Pancreas (tissue), 10 donors: ENCODE measurements at regions not wholly inside any gene's neighbourhood (a gene's known extent, or its start where the extent isn't known, plus 50 kb on each side); places are given as distances from the start of the nearest gene placed in this dataset.
"Not testable (repeated sequence)": the region's sequence is repeated elsewhere in the genome, so short reads cannot be mapped to it uniquely, and the experiment has no call there.

Experiments
- ATAC-seq, 4 donors: fragments of 200-7000 bp; cut with Tn5 transposase; one replicate each; pipeline versions ENCODE4 v1.8.0 to v1.9.1; 2020; ENCODE audit warnings: mild to moderate bottlenecking in 4 of 4, moderate library complexity in 4 of 4
- DNase-seq, 6 donors: peaks; one replicate each; pipeline ENCODE4 v3.0.0-alpha.2; 2020
- FAIRE-seq: peaks from 2 replicates; lab custom pipeline; 2012; peaks lifted over from hg19 to GRCh38; lab: Jason Lieb, UNC
- H3K27ac ChIP-seq, 4 donors: fragments of 200-600 bp; sonication (generic); 1 replicate in 3 of 4; 2 replicates in 1 of 4; pipeline versions ENCODE4 v1.5.0 to v1.8.0; 2020
- H3K27me3 ChIP-seq, 4 donors: fragments of 200-600 bp; one replicate each; pipeline ENCODE4 v1.8.0; 2021
- H3K36me3 ChIP-seq, 3 donors: fragments of 200-600 bp; sonication (generic) in 1 of 3; one replicate each; pipeline versions ENCODE4 v1.5.0 to v1.8.0; 2020 to 2021
- H3K4me1 ChIP-seq, 3 donors: fragments of 200-600 bp; one replicate each; pipeline ENCODE4 v1.8.0; 2021
- H3K4me3 ChIP-seq, 4 donors: fragments of 200-600 bp; sonication (generic) in 2 of 4; one replicate each; pipeline versions ENCODE4 v1.5.0 to v1.8.0; 2020 to 2021
- H3K9me3 ChIP-seq, 4 donors: fragments of 200-600 bp; one replicate each; pipeline ENCODE4 v1.8.0; 2021
- CTCF ChIP-seq, 4 donors: fragments of 200-600 bp; sonication (generic) in 3 of 4; IDR thresholded peaks; one replicate each; pipeline versions ENCODE4 v1.5.0 to v1.8.0; 2021; ENCODE audit warnings: antibody characterized with exemption in 4 of 4
- WGBS, 2 donors: extraction: QIAGEN DNeasy Blood & Tissue Kit; methylation state at CpG; one replicate each; pipeline ENCODE4 v1.1.7; 2013; 5-methylcytosine and 5-hydroxymethylcytosine counted together
- intact Hi-C, 3 donors: fragments of 100-400 bp; cut with DNase I; formaldehyde crosslinking; loops; one replicate each; pipeline versions ENCODE4 v1.11.1 to v1.14.2; 2022
- donor health status: healthy with polysubstance abuse.
- donor health status: DM: no; HTN: no; CAD: no; lungs with moderate emphysema.
- donor health status: DM: no; HTN: no; CAD: no.
- donor health status: control.
- donor health status: control.
- donor health status: Bipolar disorder and iron deficiency.
- donor health status: DM: yes; HTN: yes; CAD: no.
- donor health status: DM: no; HTN: no; CAD: no.
- donor health status: DM: no; HTN: no; CAD: no.
- donor health status: DM: yes; HTN: yes; CAD: no.

- ATAC-seq (peak in 2 of 4 donors; percentile 18 to 51), FAIRE-seq (no peak), DNase-seq (no peak)
- no peak for TF ChIP-seq CTCF (IDR thresholded peaks at IDR 0.05)
- no peaks in the 10 kb centered on the region for H3K27me3 ChIP-seq
- no peak overlapping the region for H3K27ac ChIP-seq
- no peaks in the 10 kb centered on the region for H3K36me3 ChIP-seq
- no peaks in the 10 kb centered on the region for H3K9me3 ChIP-seq
- H3K4me1 ChIP-seq, result no peaks in the 10 kb centered on the region
- H3K4me3 ChIP-seq, result no peak overlapping the region
- intact Hi-C loops, result no loop called here
Measured at GRCh38 chr5:91293131-91293530, 90.0 kb downstream of the ARRDC3 start.

GRCh38 chr5:91291628-91292569 is 91.2 kb downstream of the ARRDC3 start:
- Histone ChIP-seq H3K9me3 (no peaks in the 10 kb centered on the region), H3K27me3 (no peaks in the 10 kb centered on the region), H3K4me3 (no peak overlapping the region), H3K36me3 (no peaks in the 10 kb centered on the region), H3K27ac (no peak overlapping the region), H3K4me1 (no peaks in the 10 kb centered on the region)
- FAIRE-seq, result no peak
- ATAC-seq, result no peak
- no peak for TF ChIP-seq CTCF (IDR thresholded peaks at IDR 0.05)
- WGBS, 2 donors, result 77 to 84% methylated on average over 4 of the region's 4 CpGs
- intact Hi-C loops, result no loop called here
- no peak for DNase-seq

- FAIRE-seq (peak; percentile 66), DNase-seq (no peak), ATAC-seq (peak in 1 of 4 donors; percentile 26)
- Histone ChIP-seq H3K27me3 (no peaks in the 10 kb centered on the region), H3K9me3 (no peaks in the 10 kb centered on the region), H3K27ac (no peak overlapping the region), H3K36me3 (no peaks in the 10 kb centered on the region), H3K4me3 (no peak overlapping the region), H3K4me1 (peaks cover 0 to 5% (median 0%) of the 10 kb centered on the region in 3 donors)
- WGBS, 2 donors, result 73 to 74% methylated on average over 3 of the region's 3 CpGs
- TF ChIP-seq CTCF (IDR thresholded peaks at IDR 0.05), result no peak
- intact Hi-C loops, result loop anchor here in 1 of 3 donors (10.0 kb wide), 1 partner anchor 66 kb away; no protein-coding TSS in a partner anchor
Measured at GRCh38 chr5:91288118-91288916, 94.8 kb downstream of the ARRDC3 start.

GRCh38 chr5:91285062-91285461 is 98.1 kb downstream of the ARRDC3 start:
- not testable (repeated sequence) for ATAC-seq, DNase-seq
- intact Hi-C loops, result loop anchor here in 1 of 3 donors (10.0 kb wide), 1 partner anchor 70 kb away; no protein-coding TSS in a partner anchor

GRCh38 chr5:91283899-91284298 is 99.2 kb downstream of the ARRDC3 start:
- no peak overlapping the region for H3K27ac ChIP-seq
- H3K4me3 ChIP-seq, result no peak overlapping the region
- DNase-seq, result no peak
- H3K27me3 ChIP-seq, result no peaks in the 10 kb centered on the region
- H3K4me1 ChIP-seq, result peaks cover 0 to 13% (median 0%) of the 10 kb centered on the region in 3 donors
- H3K36me3 ChIP-seq, result no peaks in the 10 kb centered on the region
- FAIRE-seq, result no peak
- intact Hi-C loops, result loop anchor here in 2 of 3 donors (5.0 to 10.0 kb wide), 2 partner anchors 71 to 98 kb away; partner anchors contain the start of gene ARRDC3 (in 1 of the 2)
- ATAC-seq, result peak in 1 of 4 donors; percentile 2
- no peak for TF ChIP-seq CTCF (IDR thresholded peaks at IDR 0.05)
- H3K9me3 ChIP-seq, result no peaks in the 10 kb centered on the region

More at GRCh38 chr5:91285062-91285461, 98.1 kb downstream of the ARRDC3 start:
- not testable (repeated sequence) for H3K36me3 ChIP-seq, H3K27ac ChIP-seq, FAIRE-seq, H3K27me3 ChIP-seq, H3K4me3 ChIP-seq, H3K9me3 ChIP-seq
- H3K4me1 ChIP-seq, result peaks cover 0 to 13% (median 0%) of the 10 kb centered on the region in 3 donors
- 92 to 93% methylated on average over 4 of the region's 4 CpGs for WGBS, 2 donors
